SU-DHL-6 (cell line): ENCODE measurements at regions not wholly inside any gene's neighbourhood (a gene's known extent, or its start where the extent isn't known, plus 50 kb on each side); places are given as distances from the start of the nearest gene placed in this dataset.

ENCODE experiments used
- EZH2phosphoT487 ChIP-seq: fragments of 200-600 bp; sonication (generic), shearing (Covaris generic); conservative IDR thresholded peaks from 2 replicates; pipeline ENCODE4 v1.6.1; 2018; ENCODE audit warnings: mild to moderate bottlenecking, antibody characterized with exemption, low read length, moderate library complexity, mixed read lengths
- TF ChIP-seq, protein P1 (sequence below): fragments of 200-600 bp; sonication (generic); IDR thresholded peaks from one replicate; pipeline ENCODE4 v1.5.1; 2017; ENCODE audit warnings: antibody characterized with exemption, mild to moderate bottlenecking, low read length, moderate library complexity; ENCODE audit not compliant: insufficient read depth, poor library complexity, severe bottlenecking

DNA sequence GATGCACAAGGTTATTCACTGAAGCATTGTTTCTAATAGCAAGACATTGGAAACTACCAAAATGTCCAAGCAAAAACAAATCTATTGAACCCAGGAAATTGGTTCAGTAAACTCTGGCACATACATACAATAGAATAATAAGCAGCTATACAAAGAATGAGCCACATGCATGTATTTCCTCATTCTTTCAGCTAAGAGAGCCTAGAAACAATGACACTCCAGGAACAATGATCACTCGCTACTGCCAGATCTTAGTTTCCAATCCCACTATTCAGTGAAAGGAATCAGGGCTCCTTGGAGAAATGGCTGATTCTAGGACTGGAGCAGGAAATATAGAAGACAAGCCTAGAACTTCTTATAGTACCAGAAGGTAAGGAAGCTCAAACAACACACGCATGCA is 221.9 kb upstream of the AGAP1 start:
- TF ChIP-seq EZH2phosphoT487: no peak
- TF ChIP-seq, protein P1, sequence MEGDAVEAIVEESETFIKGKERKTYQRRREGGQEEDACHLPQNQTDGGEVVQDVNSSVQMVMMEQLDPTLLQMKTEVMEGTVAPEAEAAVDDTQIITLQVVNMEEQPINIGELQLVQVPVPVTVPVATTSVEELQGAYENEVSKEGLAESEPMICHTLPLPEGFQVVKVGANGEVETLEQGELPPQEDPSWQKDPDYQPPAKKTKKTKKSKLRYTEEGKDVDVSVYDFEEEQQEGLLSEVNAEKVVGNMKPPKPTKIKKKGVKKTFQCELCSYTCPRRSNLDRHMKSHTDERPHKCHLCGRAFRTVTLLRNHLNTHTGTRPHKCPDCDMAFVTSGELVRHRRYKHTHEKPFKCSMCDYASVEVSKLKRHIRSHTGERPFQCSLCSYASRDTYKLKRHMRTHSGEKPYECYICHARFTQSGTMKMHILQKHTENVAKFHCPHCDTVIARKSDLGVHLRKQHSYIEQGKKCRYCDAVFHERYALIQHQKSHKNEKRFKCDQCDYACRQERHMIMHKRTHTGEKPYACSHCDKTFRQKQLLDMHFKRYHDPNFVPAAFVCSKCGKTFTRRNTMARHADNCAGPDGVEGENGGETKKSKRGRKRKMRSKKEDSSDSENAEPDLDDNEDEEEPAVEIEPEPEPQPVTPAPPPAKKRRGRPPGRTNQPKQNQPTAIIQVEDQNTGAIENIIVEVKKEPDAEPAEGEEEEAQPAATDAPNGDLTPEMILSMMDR: no peak
